ENCODE measurements at regions not wholly inside any gene's neighbourhood (a gene's known extent, or its start where the extent isn't known, plus 50 kb on each side); places are given as distances from the start of the nearest gene placed in this dataset.

DNA sequence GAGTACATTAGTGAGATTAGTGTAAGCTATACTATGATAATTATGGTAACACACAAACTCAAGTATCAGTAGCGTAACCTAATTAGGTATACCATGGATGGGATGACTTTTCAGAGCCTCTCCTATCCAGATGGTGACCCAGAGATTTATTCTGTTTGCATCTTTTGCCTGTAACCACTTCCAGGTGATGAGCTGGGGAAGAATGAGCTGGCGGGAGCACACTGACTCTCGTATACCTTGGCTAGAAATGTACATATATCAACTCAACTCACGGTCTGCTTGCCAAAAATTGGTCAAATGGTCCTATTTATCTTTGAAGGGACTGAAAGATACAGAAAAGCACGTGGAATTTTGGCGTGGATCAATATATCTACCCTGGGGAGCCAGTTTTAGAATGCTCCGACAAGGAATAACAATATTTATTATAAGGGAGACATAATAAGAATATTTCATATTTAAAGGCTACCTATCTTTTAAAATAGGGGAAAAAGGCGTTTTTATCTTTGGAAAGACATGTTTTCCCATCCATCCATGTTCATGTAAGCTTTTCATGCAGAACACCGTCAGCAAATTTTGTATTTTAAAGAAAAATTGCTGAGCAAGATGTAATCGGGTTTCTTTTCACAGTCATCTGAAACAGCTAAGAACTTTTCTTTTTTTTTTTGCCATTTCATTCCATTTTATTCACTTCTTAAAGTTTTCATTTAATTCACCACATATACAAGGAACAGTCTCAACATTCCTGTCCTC lies 502.6 kb upstream of the CBLB start:
- TF ChIP-seq, protein P1, sequence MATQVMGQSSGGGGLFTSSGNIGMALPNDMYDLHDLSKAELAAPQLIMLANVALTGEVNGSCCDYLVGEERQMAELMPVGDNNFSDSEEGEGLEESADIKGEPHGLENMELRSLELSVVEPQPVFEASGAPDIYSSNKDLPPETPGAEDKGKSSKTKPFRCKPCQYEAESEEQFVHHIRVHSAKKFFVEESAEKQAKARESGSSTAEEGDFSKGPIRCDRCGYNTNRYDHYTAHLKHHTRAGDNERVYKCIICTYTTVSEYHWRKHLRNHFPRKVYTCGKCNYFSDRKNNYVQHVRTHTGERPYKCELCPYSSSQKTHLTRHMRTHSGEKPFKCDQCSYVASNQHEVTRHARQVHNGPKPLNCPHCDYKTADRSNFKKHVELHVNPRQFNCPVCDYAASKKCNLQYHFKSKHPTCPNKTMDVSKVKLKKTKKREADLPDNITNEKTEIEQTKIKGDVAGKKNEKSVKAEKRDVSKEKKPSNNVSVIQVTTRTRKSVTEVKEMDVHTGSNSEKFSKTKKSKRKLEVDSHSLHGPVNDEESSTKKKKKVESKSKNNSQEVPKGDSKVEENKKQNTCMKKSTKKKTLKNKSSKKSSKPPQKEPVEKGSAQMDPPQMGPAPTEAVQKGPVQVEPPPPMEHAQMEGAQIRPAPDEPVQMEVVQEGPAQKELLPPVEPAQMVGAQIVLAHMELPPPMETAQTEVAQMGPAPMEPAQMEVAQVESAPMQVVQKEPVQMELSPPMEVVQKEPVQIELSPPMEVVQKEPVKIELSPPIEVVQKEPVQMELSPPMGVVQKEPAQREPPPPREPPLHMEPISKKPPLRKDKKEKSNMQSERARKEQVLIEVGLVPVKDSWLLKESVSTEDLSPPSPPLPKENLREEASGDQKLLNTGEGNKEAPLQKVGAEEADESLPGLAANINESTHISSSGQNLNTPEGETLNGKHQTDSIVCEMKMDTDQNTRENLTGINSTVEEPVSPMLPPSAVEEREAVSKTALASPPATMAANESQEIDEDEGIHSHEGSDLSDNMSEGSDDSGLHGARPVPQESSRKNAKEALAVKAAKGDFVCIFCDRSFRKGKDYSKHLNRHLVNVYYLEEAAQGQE (IDR thresholded peaks at IDR 0.05; ENCODE audit: insufficient replicate concordance, low read depth), result no peak
- TF ChIP-seq POLR2AphosphoS5 (IDR thresholded peaks at IDR 0.05; ENCODE audit: low read depth) (no peak), GABPA (IDR thresholded peaks at IDR 0.05; ENCODE audit: low read depth) (no peak), SPI1 (IDR thresholded peaks at IDR 0.05; ENCODE audit: borderline replicate concordance, low read depth) (no peak)
- TF ChIP-seq, protein P2, sequence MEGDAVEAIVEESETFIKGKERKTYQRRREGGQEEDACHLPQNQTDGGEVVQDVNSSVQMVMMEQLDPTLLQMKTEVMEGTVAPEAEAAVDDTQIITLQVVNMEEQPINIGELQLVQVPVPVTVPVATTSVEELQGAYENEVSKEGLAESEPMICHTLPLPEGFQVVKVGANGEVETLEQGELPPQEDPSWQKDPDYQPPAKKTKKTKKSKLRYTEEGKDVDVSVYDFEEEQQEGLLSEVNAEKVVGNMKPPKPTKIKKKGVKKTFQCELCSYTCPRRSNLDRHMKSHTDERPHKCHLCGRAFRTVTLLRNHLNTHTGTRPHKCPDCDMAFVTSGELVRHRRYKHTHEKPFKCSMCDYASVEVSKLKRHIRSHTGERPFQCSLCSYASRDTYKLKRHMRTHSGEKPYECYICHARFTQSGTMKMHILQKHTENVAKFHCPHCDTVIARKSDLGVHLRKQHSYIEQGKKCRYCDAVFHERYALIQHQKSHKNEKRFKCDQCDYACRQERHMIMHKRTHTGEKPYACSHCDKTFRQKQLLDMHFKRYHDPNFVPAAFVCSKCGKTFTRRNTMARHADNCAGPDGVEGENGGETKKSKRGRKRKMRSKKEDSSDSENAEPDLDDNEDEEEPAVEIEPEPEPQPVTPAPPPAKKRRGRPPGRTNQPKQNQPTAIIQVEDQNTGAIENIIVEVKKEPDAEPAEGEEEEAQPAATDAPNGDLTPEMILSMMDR (IDR thresholded peaks at IDR 0.05; ENCODE audit: insufficient read depth, low read length), result no peak

Data from HL-60 (cell line).